H7 (cell line): ENCODE measurements at regions not wholly inside any gene's neighbourhood (a gene's known extent, or its start where the extent isn't known, plus 50 kb on each side); places are given as distances from the start of the nearest gene placed in this dataset.
"Not testable (repeated sequence)": the region's sequence is repeated elsewhere in the genome, so short reads cannot be mapped to it uniquely, and the experiment has no call there.

ENCODE experiments used
- DNase-seq: peaks from one replicate; pipeline ENCODE4 v3.0.0; 2012
- H3K27me3 ChIP-seq: 2 replicates; pipeline ENCODE4 v1.6.0; 2011; ENCODE audit warnings: mild to moderate bottlenecking, low read length; ENCODE audit not compliant: control insufficient read depth, insufficient read depth
- H3K36me3 ChIP-seq: replicated peaks from 2 replicates; pipeline ENCODE4 v1.5.1; 2011; ENCODE audit warnings: low read length; ENCODE audit not compliant: control insufficient read depth, insufficient read depth
- H3K4me3 ChIP-seq: 2 replicates; pipeline ENCODE4 v1.5.1; 2011; ENCODE audit warnings: low read depth, mild to moderate bottlenecking, control low read depth, low read length, moderate library complexity; ENCODE audit not compliant: insufficient read depth

DNA sequence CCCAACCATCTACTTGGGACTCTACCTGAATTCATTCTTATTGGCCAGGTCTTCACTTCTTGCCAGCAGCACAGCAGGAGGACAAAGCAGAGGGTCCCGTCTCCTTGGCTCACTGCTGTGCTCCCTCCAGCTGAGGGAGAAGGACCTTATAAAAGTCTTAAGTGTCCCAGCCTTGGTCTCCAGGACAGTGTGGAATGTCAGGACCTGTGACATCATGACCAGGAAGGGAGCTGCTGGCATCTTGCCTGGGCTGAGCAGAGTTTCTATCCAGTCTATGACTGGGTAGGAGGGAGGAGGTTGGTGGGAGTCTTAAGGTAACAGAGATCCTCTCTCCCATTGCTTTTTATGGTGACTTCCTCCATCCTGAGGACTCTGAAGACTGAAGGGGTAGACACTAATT lies 56.6 kb upstream of the ANKRD10 start:
- no peak for DNase-seq
- no peaks in the 10 kb centered on the region for H3K27me3 ChIP-seq

GRCh38 chr13:110967156-110967855 lies 52.4 kb upstream of the ANKRD10 start:
- H3K4me3 ChIP-seq, DNase-seq, H3K27me3 ChIP-seq, H3K36me3 ChIP-seq: not testable (repeated sequence)

More for the DNA sequence above, 56.6 kb upstream of the ANKRD10 start:
- Histone ChIP-seq H3K36me3 (no peaks in the 10 kb centered on the region), H3K4me3 (no peak overlapping the region)

- DNase-seq, result no peak
- H3K27me3 ChIP-seq, result no peaks in the 10 kb centered on the region
- H3K4me3 ChIP-seq, result no peak overlapping the region
- H3K36me3 ChIP-seq, result no peaks in the 10 kb centered on the region
These were observed 50.9 kb upstream of the ANKRD10 start for GRCh38 chr13:110965755-110966134.

DNA sequence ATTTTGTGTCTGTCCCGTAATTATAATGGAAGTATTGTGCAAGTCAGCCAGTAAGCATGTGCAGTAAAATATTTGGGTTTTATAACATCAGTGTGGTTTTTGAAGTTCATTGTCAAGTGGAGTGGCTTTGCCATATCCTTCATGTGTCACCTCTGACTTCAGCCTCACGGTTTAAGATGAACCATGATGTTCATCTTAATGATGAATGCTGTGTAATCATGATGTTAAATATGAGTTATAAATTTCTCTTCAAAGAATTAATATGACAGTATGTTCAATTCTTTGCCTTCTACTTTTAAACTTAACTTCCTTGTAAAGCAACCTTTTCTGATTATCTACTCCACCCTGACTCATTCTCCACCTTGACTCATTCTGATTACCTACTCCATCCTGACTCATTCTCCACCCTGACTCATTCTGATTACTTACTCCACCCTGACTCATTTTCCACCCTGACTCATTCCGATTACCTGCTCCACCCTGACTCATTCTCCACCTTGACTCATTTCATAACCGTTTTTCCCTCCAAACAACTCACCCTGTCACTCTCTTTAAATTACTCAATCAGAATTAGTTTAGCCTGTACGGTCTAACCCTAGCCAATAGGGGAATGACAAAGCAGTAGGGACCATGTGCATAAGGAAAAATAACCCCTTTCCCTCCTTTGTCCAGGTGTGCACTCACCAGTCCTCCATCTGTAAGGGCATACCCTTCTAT lies 50.3 kb upstream of the ANKRD10 start:
- Histone ChIP-seq H3K36me3 (no peaks in the 10 kb centered on the region), H3K27me3 (no peaks in the 10 kb centered on the region), H3K4me3 (no peak overlapping the region)
- no peak for DNase-seq
